A549 (cell line): ENCODE measurements at regions not wholly inside any gene's neighbourhood (a gene's known extent, or its start where the extent isn't known, plus 50 kb on each side); places are given as distances from the start of the nearest gene placed in this dataset.
A peak's percentile ranks its signal among the peaks of the same experiment; 100 is the strongest.

Experiments
- ATAC-seq, 2 experiments: fragments of 200-7000 bp in 1 of 2; fragments of >200 bp in 1 of 2; cut with Nextera tagmentation in 1 of 2; cut with Tn5 transposase in 1 of 2; 3 replicates each; pipeline versions ENCODE4 v1.8.0 to v1.9.1; 2018 to 2020; ENCODE audit warnings: mild to moderate bottlenecking in 1 of 2, moderate library complexity in 1 of 2
- CTCF ChIA-PET: fragments of 300-600 bp; sonication (Branson Sonifier 250); formaldehyde crosslinking; extraction: SDS; loops from one replicate; lab custom pipeline; 2021; ENCODE audit warnings: antibody characterized with exemption, inconsistent platforms; lab: Yijun Ruan, JAX
- POLR2A ChIA-PET: fragments of 350-600 bp; formaldehyde crosslinking; extraction: SDS; loops from one replicate; lab custom pipeline; 2021; ENCODE audit warnings: antibody characterized with exemption, inconsistent platforms; lab: Yijun Ruan, JAX
- DNase-seq, 2 experiments: peaks; one replicate each; pipeline versions ENCODE4 v3.0.0 to v3.0.0-alpha.2; 2011 to 2016; ENCODE audit warnings: low read depth in 1 of 2, low spot score in 1 of 2
- FAIRE-seq: peaks from 2 replicates; lab custom pipeline; 2011; peaks lifted over from hg19 to GRCh38; lab: Jason Lieb, UNC
- H3K27ac ChIP-seq, 2 experiments: fragments of >200 bp; sonication (Bioruptor Twin); formaldehyde crosslinking; 3 replicates each; pipeline ENCODE4 v1.5.1; 2016 to 2017
- H3K4me1 ChIP-seq: fragments of >200 bp; sonication (Bioruptor Twin); formaldehyde crosslinking; 3 replicates; pipeline ENCODE4 v1.6.1; 2016
- H3K4me2 ChIP-seq: fragments of >200 bp; sonication (Bioruptor Twin); formaldehyde crosslinking; 3 replicates; pipeline ENCODE4 v1.6.1; 2016
- H3K4me3 ChIP-seq: fragments of >200 bp; sonication (Bioruptor Twin); formaldehyde crosslinking; 3 replicates; pipeline ENCODE4 v1.5.1; 2016
- H3K9me3 ChIP-seq: fragments of >200 bp; sonication (Bioruptor Twin); formaldehyde crosslinking; 3 replicates; pipeline ENCODE4 v1.6.1; 2016
- E2F6 ChIP-seq: IDR thresholded peaks from 2 replicates; pipeline ENCODE4 v1.6.1; 2012; ENCODE audit warnings: low read depth, borderline replicate concordance
- EHMT2 ChIP-seq: fragments of 200-600 bp; sonication (generic); IDR thresholded peaks from 2 replicates; pipeline ENCODE4 v1.6.1; 2016; ENCODE audit warnings: antibody characterized with exemption, low read depth, mild to moderate bottlenecking, moderate library complexity
- FOSB ChIP-seq: fragments of 250-450 bp; sonication (Bioruptor Pico); IDR thresholded peaks from 2 replicates; pipeline ENCODE4 v1.5.0; 2020; ENCODE audit warnings: mild to moderate bottlenecking, moderate library complexity
- FOSL2 ChIP-seq, 2 experiments: fragments of 450-650 bp in 1 of 2; fragments of >200 bp in 1 of 2; sonication (Bioruptor Twin) in 1 of 2; formaldehyde crosslinking; IDR thresholded peaks; 2 replicates each; pipeline versions ENCODE4 v1.5.0 to v1.6.1; 2016 to 2020; ENCODE audit warnings: mild to moderate bottlenecking in 1 of 2, moderate library complexity in 1 of 2
- FOXS1 ChIP-seq: fragments of 250-450 bp; sonication (Bioruptor Pico); IDR thresholded peaks from 2 replicates; pipeline ENCODE4 v1.5.0; 2020; ENCODE audit warnings: mild to moderate bottlenecking, moderate library complexity
- HDAC2 ChIP-seq: fragments of 200-600 bp; sonication (generic); IDR thresholded peaks from 2 replicates; pipeline ENCODE4 v1.6.1; 2016
- HEYL ChIP-seq: fragments of 250-450 bp; sonication (Bioruptor Pico); IDR thresholded peaks from 2 replicates; pipeline ENCODE4 v1.8.0; 2021; ENCODE audit warnings: mild to moderate bottlenecking, moderate library complexity
- HOXB13 ChIP-seq: fragments of 250-450 bp; sonication (Bioruptor Pico); IDR thresholded peaks from 2 replicates; pipeline ENCODE4 v1.5.0; 2020; ENCODE audit warnings: low read depth, mild to moderate bottlenecking, moderate library complexity
- JUNB ChIP-seq: fragments of >200 bp; sonication (Bioruptor Twin); formaldehyde crosslinking; IDR thresholded peaks from 2 replicates; pipeline ENCODE4 v1.6.1; 2016
- KDM5A ChIP-seq: fragments of 200-600 bp; sonication (generic); IDR thresholded peaks from 2 replicates; pipeline ENCODE4 v1.6.1; 2016; ENCODE audit warnings: antibody characterized with exemption, mild to moderate bottlenecking
- MAZ ChIP-seq: fragments of 150-350 bp; IDR thresholded peaks from 2 replicates; pipeline ENCODE4 v1.6.1; 2014; ENCODE audit warnings: antibody characterized with exemption, low read depth, low read length, borderline replicate concordance
- NFE2L2 ChIP-seq: fragments of 150-350 bp; conservative IDR thresholded peaks from 2 replicates; pipeline ENCODE4 v1.6.1; 2014; ENCODE audit warnings: low read length
- POLR2AphosphoS2 ChIP-seq: conservative IDR thresholded peaks from 2 replicates; pipeline ENCODE4 v1.6.1; 2012; ENCODE audit warnings: low read length, improper control_type of control experiment, inconsistent platforms
- RCOR1 ChIP-seq: fragments of 150-350 bp; IDR thresholded peaks from 2 replicates; pipeline ENCODE4 v1.6.1; 2014; ENCODE audit warnings: antibody characterized with exemption, low read length, low read depth
- RNF2 ChIP-seq: fragments of 200-600 bp; sonication (generic); IDR thresholded peaks from 2 replicates; pipeline ENCODE4 v1.6.1; 2016; ENCODE audit warnings: low read depth, mild to moderate bottlenecking, antibody characterized with exemption, moderate library complexity, borderline replicate concordance
- SREBF2 ChIP-seq: fragments of 450-650 bp; IDR thresholded peaks from 2 replicates; pipeline ENCODE4 v1.6.1; 2014; ENCODE audit warnings: mild to moderate bottlenecking, moderate library complexity
- TP53 ChIP-seq: fragments of 250-450 bp; sonication (Bioruptor Pico); IDR thresholded peaks from 2 replicates; pipeline ENCODE4 v1.5.0; 2021; ENCODE audit warnings: mild to moderate bottlenecking, moderate library complexity
- ZFP36 ChIP-seq: fragments of 450-650 bp; IDR thresholded peaks from 2 replicates; pipeline ENCODE4 v1.6.1; 2014; ENCODE audit warnings: borderline replicate concordance; ENCODE audit not compliant: partially characterized antibody
- ZNF302 ChIP-seq: fragments of 250-450 bp; sonication (Bioruptor Pico); IDR thresholded peaks from 2 replicates; pipeline ENCODE4 v1.9.0; 2021; ENCODE audit warnings: inconsistent platforms, mild to moderate bottlenecking, moderate library complexity
- ZSCAN20 ChIP-seq: fragments of 250-450 bp; sonication (Bioruptor Pico); IDR thresholded peaks from 2 replicates; pipeline ENCODE4 v1.8.0; 2022; ENCODE audit warnings: mild to moderate bottlenecking, moderate library complexity
- WGBS: methylation state at CpG from one replicate; pipeline ENCODE4 v1.1.6; 2017; ENCODE audit errors: missing lambda C conversion rate; 5-methylcytosine and 5-hydroxymethylcytosine counted together
- TF ChIP-seq, protein P1 (sequence below): fragments of 250-450 bp; sonication (Bioruptor Pico); IDR thresholded peaks from 2 replicates; pipeline ENCODE4 v1.5.0; 2021; ENCODE audit warnings: mild to moderate bottlenecking, moderate library complexity, borderline replicate concordance
- TF ChIP-seq, protein P2 (sequence below): fragments of >200 bp; sonication (Bioruptor Twin); formaldehyde crosslinking; IDR thresholded peaks from 2 replicates; pipeline ENCODE4 v1.6.1; 2016

- H3K4me3 ChIP-seq, result no peak overlapping the region
- H3K4me1 ChIP-seq, result peaks cover 17% of the 10 kb centered on the region
- FAIRE-seq (no peak), ATAC-seq (peak; percentile 62 to 96)
- WGBS, result 73% methylated on average over 8 of the region's 8 CpGs
- ChIA-PET POLR2A (no interaction called here), CTCF (interaction anchor here (1.4 to 2.0 kb wide), 2 partner anchors 11 to 22 kb away, joined by 4 to 8 read pairs; no protein-coding TSS in a partner anchor)
- H3K9me3 ChIP-seq, result no peaks in the 10 kb centered on the region
- peak overlapping the region; percentile 74 to 80 for H3K27ac ChIP-seq
- peak overlapping the region; percentile 46; the same call in 2 of the 3 replicates for H3K4me2 ChIP-seq
- TF ChIP-seq E2F6, result no peak
- TF ChIP-seq SREBF2, result no peak
- TF ChIP-seq ZSCAN20, result no peak
- TF ChIP-seq FOSL2 (IDR thresholded peaks at IDR 0.05), result 0 out of 2 replicates have a peak, but pooled peaks have one; percentile 25
- TF ChIP-seq FOSL2 (CRISPR knock-in tag; IDR thresholded peaks at IDR 0.05), result no peak
- no peak for TF ChIP-seq FOXS1 (CRISPR knock-in tag)
- TF ChIP-seq ZFP36, result no peak
- TF ChIP-seq MAZ, result no peak
- no peak for TF ChIP-seq POLR2AphosphoS2
- no peak for TF ChIP-seq KDM5A
- TF ChIP-seq, all 56 proteins: peak for 1
- peak in 1 of 2 experiments; percentile 41 for DNase-seq
These were observed 57.9 kb upstream of the KCNE4 start for GRCh38 chr2:222993920-222994650.

- no peak for FAIRE-seq
- Histone ChIP-seq H3K9me3 (no peaks in the 10 kb centered on the region), H3K4me2 (no peak overlapping the region), H3K27ac (no peak overlapping the region), H3K4me3 (no peak overlapping the region), H3K4me1 (peaks cover 17% of the 10 kb centered on the region)
- CTCF ChIA-PET, result no interaction called here
- 76% methylated on average over 1 of the region's 1 CpG for WGBS
- POLR2A ChIA-PET, result no interaction called here
- ATAC-seq, result no peak
- TF ChIP-seq, protein P1, sequence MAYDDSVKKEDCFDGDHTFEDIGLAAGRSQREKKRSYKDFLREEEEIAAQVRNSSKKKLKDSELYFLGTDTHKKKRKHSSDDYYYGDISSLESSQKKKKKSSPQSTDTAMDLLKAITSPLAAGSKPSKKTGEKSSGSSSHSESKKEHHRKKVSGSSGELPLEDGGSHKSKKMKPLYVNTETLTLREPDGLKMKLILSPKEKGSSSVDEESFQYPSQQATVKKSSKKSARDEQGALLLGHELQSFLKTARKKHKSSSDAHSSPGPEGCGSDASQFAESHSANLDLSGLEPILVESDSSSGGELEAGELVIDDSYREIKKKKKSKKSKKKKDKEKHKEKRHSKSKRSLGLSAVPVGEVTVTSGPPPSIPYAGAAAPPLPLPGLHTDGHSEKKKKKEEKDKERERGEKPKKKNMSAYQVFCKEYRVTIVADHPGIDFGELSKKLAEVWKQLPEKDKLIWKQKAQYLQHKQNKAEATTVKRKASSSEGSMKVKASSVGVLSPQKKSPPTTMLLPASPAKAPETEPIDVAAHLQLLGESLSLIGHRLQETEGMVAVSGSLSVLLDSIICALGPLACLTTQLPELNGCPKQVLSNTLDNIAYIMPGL, result no peak
- TF ChIP-seq NFE2L2, result no peak
- TF ChIP-seq RNF2, result no peak
- no peak for TF ChIP-seq SREBF2
- TF ChIP-seq TP53 (CRISPR knock-in tag), result no peak
- no peak for TF ChIP-seq POLR2AphosphoS2
- no peak for TF ChIP-seq MAZ
- no peak for TF ChIP-seq HOXB13 (CRISPR knock-in tag)
- no peak for TF ChIP-seq RCOR1
- TF ChIP-seq, protein P2, sequence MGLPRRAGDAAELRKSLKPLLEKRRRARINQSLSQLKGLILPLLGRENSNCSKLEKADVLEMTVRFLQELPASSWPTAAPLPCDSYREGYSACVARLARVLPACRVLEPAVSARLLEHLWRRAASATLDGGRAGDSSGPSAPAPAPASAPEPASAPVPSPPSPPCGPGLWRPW, result no peak
- TF ChIP-seq JUNB, result no peak
- TF ChIP-seq HDAC2, result no peak
- no peak for TF ChIP-seq EHMT2
- no peak for TF ChIP-seq HEYL (CRISPR knock-in tag)
- TF ChIP-seq ZNF302 (CRISPR knock-in tag), result no peak
- no peak for TF ChIP-seq FOSB (CRISPR knock-in tag)
- no peak for DNase-seq
These were observed 53.5 kb upstream of the KCNE4 start for GRCh38 chr2:222998459-222998858.
